GM20431 (cell line): ENCODE measurements at regions not wholly inside any gene's neighbourhood (a gene's known extent, or its start where the extent isn't known, plus 50 kb on each side); places are given as distances from the start of the nearest gene placed in this dataset.

Experiments
- in situ Hi-C: fragments of 300-500 bp; cut with MseI, MboI; formaldehyde crosslinking; loops from one replicate; pipeline ENCODE4 v1.15.0; 2020; ENCODE audit warnings: low sequenced_read_pairs; ENCODE audit not compliant: unreplicated experiment

- in situ Hi-C loops = no loop called here
These were observed 336.3 kb downstream of the DYSF start for GRCh38 chr2:71789556-71790204.

GRCh38 chr2:71788601-71789240 is 335.4 kb downstream of the DYSF start:
- in situ Hi-C loops = no loop called here

DNA sequence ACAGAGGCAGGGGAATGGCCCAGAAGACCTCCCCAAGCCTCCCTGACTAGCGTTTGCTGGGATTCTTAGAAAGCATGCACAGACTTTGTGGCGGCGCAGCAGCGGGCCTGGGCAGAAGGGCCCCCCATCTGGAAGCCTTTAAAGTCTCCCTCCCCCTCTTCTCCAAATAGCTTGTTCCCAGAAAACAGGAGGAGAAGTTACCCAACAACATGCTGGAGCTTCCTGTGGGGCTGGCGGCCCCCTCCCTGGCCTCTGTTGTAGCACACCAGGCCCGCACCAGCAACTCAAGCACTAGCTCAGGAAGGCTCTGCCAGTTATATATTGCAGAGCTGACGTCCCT is 334.8 kb downstream of the DYSF start:
- in situ Hi-C loops = no loop called here

- in situ Hi-C loops = no loop called here
These were observed 334.3 kb downstream of the DYSF start for GRCh38 chr2:71787476-71788185.

DNA sequence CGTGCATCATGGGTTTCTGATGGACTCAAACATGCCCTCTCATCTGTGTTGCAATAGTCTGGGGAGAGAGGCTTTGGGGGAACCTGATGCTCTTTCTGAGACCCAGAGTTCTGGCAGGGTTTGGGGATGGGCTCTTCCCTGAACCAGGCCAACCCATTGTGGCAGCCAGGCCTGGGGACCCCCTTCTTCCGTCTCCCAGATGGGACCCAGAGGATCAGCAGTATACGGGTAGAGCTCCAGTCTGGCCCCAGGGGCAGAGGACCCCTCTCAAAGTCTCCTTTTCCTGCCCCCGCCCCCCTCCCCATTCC is 333.7 kb downstream of the DYSF start:
- in situ Hi-C loops = no loop called here

DNA sequence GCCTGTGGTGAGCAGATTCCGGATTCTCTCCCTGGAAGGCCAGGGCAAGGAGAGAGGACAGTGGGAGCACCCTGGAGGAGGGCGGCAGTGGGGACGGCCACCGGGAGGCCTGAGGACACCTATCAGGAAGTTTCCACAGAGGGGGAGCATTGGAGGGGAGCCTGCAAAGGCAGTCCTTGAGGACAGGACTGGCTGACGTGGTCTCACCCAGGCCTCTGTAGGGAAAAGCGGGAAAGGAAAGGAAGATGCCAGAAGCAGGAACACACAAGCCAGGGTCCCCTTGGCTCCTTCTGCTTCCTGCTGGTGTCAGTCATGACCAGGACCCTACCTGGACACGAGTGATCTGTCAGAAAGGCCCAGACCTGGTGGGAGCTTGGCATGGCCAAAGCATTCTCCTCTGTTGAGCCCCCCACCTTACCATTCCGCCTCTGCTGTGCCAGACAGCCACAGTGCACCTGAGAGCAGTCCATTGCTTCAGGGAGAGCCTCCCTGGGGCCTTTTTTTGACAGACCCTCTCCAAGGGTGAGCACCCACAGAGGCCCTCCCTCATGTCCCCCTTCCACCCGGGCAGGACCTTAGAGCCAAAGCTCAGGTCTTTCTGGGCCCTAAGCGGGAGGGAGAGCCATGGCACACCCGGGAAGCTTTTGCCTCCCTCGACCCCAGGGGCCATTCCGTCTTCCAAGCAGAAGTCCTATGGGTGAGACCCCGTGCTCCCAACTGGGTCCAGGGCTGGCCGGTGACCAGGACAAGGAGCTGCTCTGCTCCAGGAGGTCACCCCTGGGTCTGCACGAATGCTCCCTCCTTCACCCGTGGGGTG is 333.1 kb downstream of the DYSF start:
- in situ Hi-C loops = no loop called here

GRCh38 chr2:71785516-71785981 is 332.2 kb downstream of the DYSF start:
- in situ Hi-C loops = no loop called here

DNA sequence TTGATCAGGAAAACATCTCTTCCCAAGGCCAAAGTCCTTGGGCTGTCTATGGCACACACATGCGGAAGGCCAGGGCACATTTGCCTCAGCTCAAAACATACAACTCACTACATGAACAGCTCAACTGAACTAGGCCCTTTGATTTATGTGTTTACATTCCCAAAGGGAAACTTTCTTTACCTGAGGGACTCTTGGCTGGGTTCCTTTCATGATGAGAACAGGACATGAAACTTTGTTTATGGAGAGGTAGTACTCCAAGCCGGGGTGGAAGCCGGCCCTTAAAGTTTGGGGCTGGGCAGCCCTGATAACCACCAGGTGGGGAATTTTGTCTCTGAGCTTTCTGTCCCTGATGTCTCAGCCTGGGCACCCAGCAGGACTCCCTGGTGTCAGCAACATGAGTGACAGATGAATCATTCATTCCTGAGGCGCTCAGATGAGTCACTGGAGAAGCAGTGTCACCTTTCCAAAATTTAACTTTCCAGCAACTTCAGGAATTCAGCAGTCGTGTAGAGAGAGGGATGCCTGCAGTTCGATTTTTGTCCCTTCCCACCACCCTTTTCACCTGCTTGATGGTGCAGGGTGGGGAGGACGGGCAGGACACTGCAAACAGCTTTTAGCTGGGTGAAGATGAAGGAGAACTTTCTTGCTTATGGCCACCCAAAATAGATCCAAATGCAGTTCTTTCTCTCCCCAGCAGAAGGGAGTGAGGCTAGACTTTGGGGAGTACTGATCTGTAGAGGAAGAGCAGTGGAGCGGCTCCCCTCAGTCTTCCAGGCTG is 331.6 kb downstream of the DYSF start:
- in situ Hi-C loops = no loop called here

- in situ Hi-C loops = no loop called here
These were observed 330.5 kb downstream of the DYSF start for GRCh38 chr2:71783815-71784214.

- in situ Hi-C loops = no loop called here
These were observed 329.9 kb downstream of the DYSF start for GRCh38 chr2:71783215-71783614.

GRCh38 chr2:71782323-71782722 is 329.0 kb downstream of the DYSF start:
- in situ Hi-C loops = no loop called here

- in situ Hi-C loops = no loop called here
These were observed 328.4 kb downstream of the DYSF start for GRCh38 chr2:71781695-71782228.

- in situ Hi-C loops = no loop called here
These were observed 326.8 kb downstream of the DYSF start for GRCh38 chr2:71780162-71780561.

- in situ Hi-C loops = no loop called here
These were observed 326.4 kb downstream of the DYSF start for GRCh38 chr2:71779774-71780105.

DNA sequence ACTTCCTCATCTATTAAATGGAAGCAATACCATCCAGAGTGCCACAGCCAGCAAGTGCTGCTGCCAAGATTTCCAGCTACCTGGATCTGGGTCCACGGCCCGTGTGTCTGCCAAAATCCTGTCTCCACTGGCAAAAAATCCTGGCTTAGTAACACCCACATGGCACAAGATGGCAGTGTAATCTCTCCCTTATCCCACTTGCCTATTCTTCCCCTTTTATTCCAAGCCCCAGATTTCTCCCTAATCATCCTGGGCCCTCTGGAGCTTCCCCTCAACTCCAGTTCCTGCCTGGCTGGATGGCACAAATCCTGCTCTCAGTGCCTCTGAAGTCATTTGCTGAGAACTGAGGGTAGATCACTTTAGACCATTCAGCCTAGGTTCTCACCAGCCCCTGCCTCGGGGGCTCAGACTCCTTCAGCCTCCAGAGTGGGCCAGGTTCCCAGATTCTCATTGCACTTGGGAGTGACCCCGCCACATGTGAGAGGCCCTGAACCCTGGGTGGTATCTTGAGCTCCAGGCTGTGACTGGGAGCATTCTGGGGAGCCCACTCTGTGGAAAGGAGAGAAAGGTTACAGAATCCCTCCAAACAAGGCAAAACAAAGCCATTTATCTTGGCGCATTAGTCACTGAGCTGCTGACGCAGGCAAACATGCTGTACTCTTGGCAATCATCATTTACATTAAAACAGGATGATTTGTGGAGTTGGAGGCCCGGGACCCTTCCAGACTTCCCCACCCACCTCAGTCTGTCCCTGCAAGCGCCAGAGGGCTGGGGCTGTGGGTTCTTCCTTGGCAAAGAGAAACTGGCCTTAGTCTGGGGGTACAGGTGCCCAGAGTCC is 325.8 kb downstream of the DYSF start:
- in situ Hi-C loops = no loop called here

DNA sequence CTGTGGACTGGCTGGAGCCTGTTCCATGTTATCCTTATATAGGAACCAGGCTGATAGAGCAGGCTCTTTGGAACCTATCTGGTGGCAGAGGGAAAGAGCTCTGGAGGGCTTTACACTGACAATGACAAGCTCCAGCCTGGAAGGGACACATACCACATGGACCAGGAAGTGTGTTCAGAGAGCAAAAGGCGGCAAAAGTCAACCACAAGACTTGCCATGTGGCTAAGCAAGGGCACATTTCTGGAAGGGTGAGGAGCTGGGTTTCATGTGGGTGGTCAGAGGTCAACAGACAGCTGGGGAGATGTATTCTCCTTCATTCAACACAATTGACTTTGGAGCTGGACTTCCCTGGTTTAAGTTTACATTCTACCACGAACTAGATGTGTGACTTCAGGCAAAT is 325.2 kb downstream of the DYSF start:
- in situ Hi-C loops = no loop called here

GRCh38 chr2:71777946-71778345 is 324.6 kb downstream of the DYSF start:
- in situ Hi-C loops = no loop called here

DNA sequence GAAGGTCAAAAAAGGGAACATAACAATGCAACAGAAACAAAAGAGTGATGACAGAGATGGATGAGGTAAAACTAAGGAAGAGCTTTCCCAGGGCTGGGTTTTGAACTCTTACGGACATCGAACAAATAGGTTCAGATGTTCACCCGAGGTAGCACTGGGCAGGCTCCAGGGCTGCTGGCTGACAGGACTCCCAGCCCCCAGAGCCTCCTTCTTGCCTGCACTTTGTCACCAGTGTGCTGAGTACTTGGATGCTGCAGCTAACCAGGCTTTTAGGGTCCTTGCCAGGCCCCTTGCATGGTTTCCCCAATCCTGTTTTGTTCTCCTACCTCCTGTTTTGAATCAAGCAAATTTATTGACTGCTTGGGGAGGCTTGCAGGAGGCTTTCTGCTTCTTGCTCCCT is 322.9 kb downstream of the DYSF start:
- in situ Hi-C loops = no loop called here

DNA sequence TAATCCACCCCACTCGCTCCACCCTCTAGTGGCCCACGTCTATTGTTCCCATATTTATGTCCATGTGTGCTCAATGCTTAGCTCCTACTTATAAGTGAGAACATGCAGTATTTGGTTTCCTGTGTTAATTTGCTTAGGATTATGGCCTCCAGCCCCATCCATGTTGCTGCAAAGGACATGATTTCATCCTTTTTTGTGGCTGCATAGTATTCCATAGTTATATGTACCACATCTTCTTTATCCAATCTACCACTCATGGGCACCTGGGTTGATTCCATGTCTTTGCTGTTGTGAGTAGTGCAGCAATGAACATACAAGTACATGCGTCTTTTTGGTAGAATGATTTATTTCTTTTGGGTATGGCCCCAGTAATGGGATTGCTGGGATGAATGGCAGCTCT is 319.9 kb downstream of the DYSF start:
- in situ Hi-C loops = no loop called here
